Sigmoid colon (tissue), 3 donors: ENCODE measurements at regions not wholly inside any gene's neighbourhood (a gene's known extent, or its start where the extent isn't known, plus 50 kb on each side); places are given as distances from the start of the nearest gene placed in this dataset.

ENCODE experiments used
- POLR2A ChIP-seq, 2 donors: fragments of 450-650 bp; IDR thresholded peaks; one replicate each; pipeline ENCODE4 v1.6.1; 2016; ENCODE audit warnings: antibody characterized with exemption in 2 of 2, mild to moderate bottlenecking in 2 of 2, moderate library complexity in 2 of 2
- TF ChIP-seq, protein P1 (sequence below), 4 experiments: fragments of 450-650 bp in 3 of 4; fragments of 200-600 bp in 1 of 4; IDR thresholded peaks; one replicate each; pipeline ENCODE4 v1.5.1; 2016 to 2019; ENCODE audit warnings: antibody characterized with exemption in 4 of 4, mild to moderate bottlenecking in 3 of 4, moderate library complexity in 2 of 4

DNA sequence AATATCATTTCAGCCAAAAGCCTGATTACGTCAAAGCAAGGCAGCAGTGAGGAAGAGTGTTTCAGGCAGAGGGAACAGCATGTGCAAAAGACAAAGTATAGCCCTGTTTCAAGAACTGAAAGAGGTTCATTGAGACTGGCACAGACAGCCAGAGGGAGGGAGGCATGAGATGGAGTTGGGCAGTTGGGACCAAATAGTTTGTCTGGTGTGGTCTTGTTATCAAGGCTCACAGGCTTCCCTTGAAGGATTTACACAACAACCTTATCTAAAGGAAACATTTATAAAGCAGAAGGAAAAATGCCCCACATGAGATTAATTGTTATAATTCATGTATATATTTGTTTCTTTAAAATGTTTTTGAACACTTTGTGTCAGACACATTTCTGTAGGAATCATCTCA, 253.3 kb downstream of the DMAC1 start:
- TF ChIP-seq, protein P1, sequence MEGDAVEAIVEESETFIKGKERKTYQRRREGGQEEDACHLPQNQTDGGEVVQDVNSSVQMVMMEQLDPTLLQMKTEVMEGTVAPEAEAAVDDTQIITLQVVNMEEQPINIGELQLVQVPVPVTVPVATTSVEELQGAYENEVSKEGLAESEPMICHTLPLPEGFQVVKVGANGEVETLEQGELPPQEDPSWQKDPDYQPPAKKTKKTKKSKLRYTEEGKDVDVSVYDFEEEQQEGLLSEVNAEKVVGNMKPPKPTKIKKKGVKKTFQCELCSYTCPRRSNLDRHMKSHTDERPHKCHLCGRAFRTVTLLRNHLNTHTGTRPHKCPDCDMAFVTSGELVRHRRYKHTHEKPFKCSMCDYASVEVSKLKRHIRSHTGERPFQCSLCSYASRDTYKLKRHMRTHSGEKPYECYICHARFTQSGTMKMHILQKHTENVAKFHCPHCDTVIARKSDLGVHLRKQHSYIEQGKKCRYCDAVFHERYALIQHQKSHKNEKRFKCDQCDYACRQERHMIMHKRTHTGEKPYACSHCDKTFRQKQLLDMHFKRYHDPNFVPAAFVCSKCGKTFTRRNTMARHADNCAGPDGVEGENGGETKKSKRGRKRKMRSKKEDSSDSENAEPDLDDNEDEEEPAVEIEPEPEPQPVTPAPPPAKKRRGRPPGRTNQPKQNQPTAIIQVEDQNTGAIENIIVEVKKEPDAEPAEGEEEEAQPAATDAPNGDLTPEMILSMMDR (IDR thresholded peaks at IDR 0.05), result no peak
- no peak for TF ChIP-seq POLR2A (IDR thresholded peaks at IDR 0.05)
